CD4-positive, alpha-beta memory T cell (primary cell): ENCODE measurements at regions not wholly inside any gene's neighbourhood (a gene's known extent, or its start where the extent isn't known, plus 50 kb on each side); places are given as distances from the start of the nearest gene placed in this dataset.

Experiments
- CTCF ChIA-PET: fragments of 350-600 bp; sonication (Branson Sonifier 250); formaldehyde crosslinking; loops from one replicate; lab custom pipeline; 2021; ENCODE audit warnings: inconsistent platforms; ENCODE audit not compliant: partially characterized antibody; lab: Charles Lee
- POLR2A ChIA-PET: fragments of 350-600 bp; sonication (Branson Sonifier 250); formaldehyde crosslinking; loops from one replicate; lab custom pipeline; 2021; ENCODE audit not compliant: partially characterized antibody; lab: Charles Lee
- DNase-seq, 5 donors: peaks; one replicate each; pipeline versions ENCODE4 v3.0.0 to v3.0.0-alpha.2; 2020 to 2022; ENCODE audit warnings: mixed read lengths in 1 of 5
- H3K27ac ChIP-seq: one replicate; pipeline ENCODE4 v1.7.0; 2013; ENCODE audit warnings: low read depth, low read length
- H3K27me3 ChIP-seq: 2 replicates; pipeline ENCODE4 v1.7.0; 2013; ENCODE audit warnings: mild to moderate bottlenecking, low read length, moderate library complexity; ENCODE audit not compliant: insufficient read depth
- H3K36me3 ChIP-seq: 2 replicates; pipeline ENCODE4 v1.7.0; 2013; ENCODE audit warnings: mild to moderate bottlenecking, low read length, moderate library complexity; ENCODE audit not compliant: insufficient read depth
- H3K4me1 ChIP-seq: 2 replicates; pipeline ENCODE4 v1.7.0; 2013; ENCODE audit warnings: mild to moderate bottlenecking, low read length, moderate library complexity; ENCODE audit not compliant: insufficient read depth
- H3K4me3 ChIP-seq, 2 donors: one replicate each; pipeline ENCODE4 v1.7.0; 2013; ENCODE audit warnings: low read length in 2 of 2, mild to moderate bottlenecking in 1 of 2
- H3K9me3 ChIP-seq, 2 donors: one replicate each; pipeline ENCODE4 v1.7.0; 2013; ENCODE audit warnings: low read length in 2 of 2, control low read depth in 1 of 2; ENCODE audit not compliant: control insufficient read depth in 1 of 2
- H3K27ac Mint-ChIP-seq, 7 donors: one replicate each; pipeline ENCODE4 v1.8.0; 2020 to 2021; ENCODE audit warnings: mixed read lengths in 7 of 7, mild to moderate bottlenecking in 6 of 7, inconsistent platforms in 3 of 7, moderate library complexity in 3 of 7
- H3K27me3 Mint-ChIP-seq, 2 donors: one replicate each; pipeline ENCODE4 v1.8.0; 2020 to 2021; ENCODE audit warnings: mixed read lengths in 2 of 2
- H3K36me3 Mint-ChIP-seq, 2 donors: one replicate each; pipeline ENCODE4 v1.8.0; 2020 to 2021; ENCODE audit warnings: mixed read lengths in 2 of 2, inconsistent platforms in 1 of 2, mild to moderate bottlenecking in 1 of 2
- H3K4me1 Mint-ChIP-seq, 4 donors: one replicate each; pipeline ENCODE4 v1.8.0; 2020 to 2021; ENCODE audit warnings: mixed read lengths in 4 of 4, mild to moderate bottlenecking in 1 of 4
- H3K4me3 Mint-ChIP-seq, 8 donors: one replicate each; pipeline ENCODE4 v1.8.0; 2020 to 2021; ENCODE audit warnings: mixed read lengths in 8 of 8, mild to moderate bottlenecking in 7 of 8, moderate library complexity in 6 of 8, inconsistent platforms in 3 of 8
- H3K9me3 Mint-ChIP-seq, 8 donors: one replicate each; pipeline ENCODE4 v1.8.0; 2020 to 2021; ENCODE audit warnings: mixed read lengths in 8 of 8, mild to moderate bottlenecking in 5 of 8, inconsistent platforms in 3 of 8, moderate library complexity in 1 of 8
- intact Hi-C: fragments of 100-400 bp; cut with micrococcal nuclease; formaldehyde crosslinking; loops from one replicate; pipeline ENCODE4 v1.15.1; 2023

DNA sequence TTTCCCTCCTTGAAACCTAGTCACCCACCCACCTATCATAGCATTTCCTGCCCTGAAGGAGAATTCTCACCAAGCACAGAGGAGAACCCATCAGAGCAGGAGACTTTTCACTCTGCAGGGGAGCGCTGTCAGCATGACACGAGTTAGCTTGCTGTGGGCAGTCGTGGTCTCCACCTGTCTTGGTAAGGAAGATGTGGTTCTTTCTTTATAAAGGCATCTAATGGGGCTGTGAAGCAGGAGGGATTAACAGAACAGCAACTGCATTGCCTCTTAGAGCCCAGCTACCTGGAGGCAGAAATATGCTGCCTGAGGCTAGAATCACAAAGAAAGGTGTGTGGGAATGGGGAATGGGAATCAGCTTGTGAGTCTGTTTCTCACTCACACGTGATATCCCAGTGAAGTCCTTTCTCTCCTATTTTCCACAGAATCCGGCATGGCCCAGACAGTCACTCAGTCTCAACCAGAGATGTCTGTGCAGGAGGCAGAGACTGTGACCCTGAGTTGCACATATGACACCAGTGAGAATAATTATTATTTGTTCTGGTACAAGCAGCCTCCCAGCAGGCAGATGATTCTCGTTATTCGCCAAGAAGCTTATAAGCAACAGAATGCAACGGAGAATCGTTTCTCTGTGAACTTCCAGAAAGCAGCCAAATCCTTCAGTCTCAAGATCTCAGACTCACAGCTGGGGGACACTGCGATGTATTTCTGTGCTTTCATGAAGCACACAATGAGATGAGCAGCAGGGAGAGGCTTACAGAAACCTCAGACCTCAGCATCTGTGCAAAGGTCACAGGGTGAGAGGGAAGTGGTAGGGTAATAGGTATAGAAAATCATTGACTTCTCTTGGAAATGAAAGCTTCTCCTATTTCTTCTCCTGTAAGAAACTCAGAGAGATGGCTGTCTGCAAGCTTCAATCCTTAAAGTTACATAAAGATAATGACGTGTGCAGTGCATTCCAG lies 316.9 kb downstream of the DAD1 start:
- H3K27me3 Mint-ChIP-seq: no peaks in the 10 kb centered on the region
- POLR2A ChIA-PET: interaction anchor here (0.9 to 1.0 kb wide), 2 partner anchors 235 to 298 kb away, joined by 3 read pairs; no protein-coding TSS in a partner anchor
- CTCF ChIA-PET: no interaction called here
- Histone ChIP-seq H3K36me3 (no peaks in the 10 kb centered on the region), H3K4me1 (no peaks in the 10 kb centered on the region), H3K27ac (no peak overlapping the region), H3K9me3 (no peaks in the 10 kb centered on the region), H3K27me3 (no peaks in the 10 kb centered on the region), H3K4me3 (no peak overlapping the region)
- H3K4me3 Mint-ChIP-seq: peak overlapping the region; percentile 15 to 75 (median 58)
- H3K27ac Mint-ChIP-seq: peak overlapping the region in 2 of 7 donors; percentile 46 to 48
- no peaks in the 10 kb centered on the region for H3K36me3 Mint-ChIP-seq
- intact Hi-C loops: no loop called here
- DNase-seq: no peak
- no peaks in the 10 kb centered on the region for H3K9me3 Mint-ChIP-seq
- no peaks in the 10 kb centered on the region for H3K4me1 Mint-ChIP-seq

DNA sequence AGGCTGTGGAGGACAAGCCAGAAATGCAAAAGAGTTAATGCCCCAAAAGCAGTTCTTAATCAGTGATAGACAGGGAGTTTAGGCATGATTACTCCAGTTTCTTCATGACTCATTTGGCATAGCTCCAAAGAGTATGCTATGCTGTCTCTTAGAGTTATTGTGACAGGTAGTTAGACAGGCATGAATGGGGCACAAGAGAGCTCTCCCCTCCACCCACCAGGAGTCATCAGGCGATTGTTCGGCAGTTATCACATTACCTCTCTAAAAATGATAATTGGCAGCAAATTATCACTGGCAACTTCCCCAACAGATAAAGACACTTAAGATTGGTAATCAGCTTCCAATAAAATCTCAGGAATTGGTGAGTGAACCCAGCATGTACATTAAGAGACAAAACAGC lies 320.1 kb downstream of the DAD1 start:
- H3K4me3 Mint-ChIP-seq: peak overlapping the region; percentile 50 to 73 (median 65)
- POLR2A ChIA-PET: interaction anchor here (1.4 kb wide), 1 partner anchor 225 kb away, joined by 3 read pairs; no protein-coding TSS in a partner anchor
- no peak overlapping the region for H3K4me3 ChIP-seq
- H3K27ac ChIP-seq: no peak overlapping the region
- peak in 2 of 5 donors; percentile 5 to 31 for DNase-seq
- no peaks in the 10 kb centered on the region for H3K27me3 Mint-ChIP-seq
- H3K36me3 ChIP-seq: no peaks in the 10 kb centered on the region
- no peaks in the 10 kb centered on the region for H3K27me3 ChIP-seq
- no peaks in the 10 kb centered on the region for H3K36me3 Mint-ChIP-seq
- H3K9me3 ChIP-seq: no peaks in the 10 kb centered on the region
- intact Hi-C loops: no loop called here
- no peaks in the 10 kb centered on the region for H3K4me1 Mint-ChIP-seq
- H3K9me3 Mint-ChIP-seq: no peaks in the 10 kb centered on the region
- CTCF ChIA-PET: no interaction called here
- H3K4me1 ChIP-seq: no peaks in the 10 kb centered on the region
- peak overlapping the region; percentile 46 to 89 (median 85) for H3K27ac Mint-ChIP-seq

- Histone ChIP-seq H3K27ac (no peak overlapping the region), H3K27me3 (no peaks in the 10 kb centered on the region), H3K4me3 (no peak overlapping the region), H3K36me3 (no peaks in the 10 kb centered on the region), H3K9me3 (no peaks in the 10 kb centered on the region), H3K4me1 (no peaks in the 10 kb centered on the region)
- POLR2A ChIA-PET: no interaction called here
- no peaks in the 10 kb centered on the region for H3K4me1 Mint-ChIP-seq
- CTCF ChIA-PET: interaction anchor here (1.1 kb wide), 1 partner anchor 303 kb away, joined by 3 read pairs; no protein-coding TSS in a partner anchor
- no peak for DNase-seq
- H3K4me3 Mint-ChIP-seq: peak overlapping the region in 1 of 8 donors; percentile 9
- H3K27me3 Mint-ChIP-seq: no peaks in the 10 kb centered on the region
- no peaks in the 10 kb centered on the region for H3K36me3 Mint-ChIP-seq
- H3K27ac Mint-ChIP-seq: peak overlapping the region in 3 of 7 donors; percentile 46 to 57 (median 48)
- intact Hi-C loops: no loop called here
- no peaks in the 10 kb centered on the region for H3K9me3 Mint-ChIP-seq
Observed at GRCh38 chr14:22266683-22267082, 322.3 kb downstream of the DAD1 start.

GRCh38 chr14:22266142-22266442 lies 322.9 kb downstream of the DAD1 start:
- H3K36me3 Mint-ChIP-seq: no peaks in the 10 kb centered on the region
- peak overlapping the region in 4 of 7 donors; percentile 36 to 75 (median 54) for H3K27ac Mint-ChIP-seq
- intact Hi-C loops: no loop called here
- H3K27me3 Mint-ChIP-seq: no peaks in the 10 kb centered on the region
- DNase-seq: no peak
- ChIA-PET POLR2A (no interaction called here), CTCF (interaction anchor here (1.1 kb wide), 1 partner anchor 304 kb away, joined by 3 read pairs; no protein-coding TSS in a partner anchor)
- H3K4me1 Mint-ChIP-seq: no peaks in the 10 kb centered on the region
- no peaks in the 10 kb centered on the region for H3K27me3 ChIP-seq
- H3K9me3 Mint-ChIP-seq: no peaks in the 10 kb centered on the region
- H3K4me3 ChIP-seq: no peak overlapping the region
- no peak overlapping the region for H3K27ac ChIP-seq
- no peaks in the 10 kb centered on the region for H3K9me3 ChIP-seq
- H3K36me3 ChIP-seq: no peaks in the 10 kb centered on the region
- peak overlapping the region in 3 of 8 donors; percentile 8 to 73 (median 52) for H3K4me3 Mint-ChIP-seq
- H3K4me1 ChIP-seq: no peaks in the 10 kb centered on the region

DNA sequence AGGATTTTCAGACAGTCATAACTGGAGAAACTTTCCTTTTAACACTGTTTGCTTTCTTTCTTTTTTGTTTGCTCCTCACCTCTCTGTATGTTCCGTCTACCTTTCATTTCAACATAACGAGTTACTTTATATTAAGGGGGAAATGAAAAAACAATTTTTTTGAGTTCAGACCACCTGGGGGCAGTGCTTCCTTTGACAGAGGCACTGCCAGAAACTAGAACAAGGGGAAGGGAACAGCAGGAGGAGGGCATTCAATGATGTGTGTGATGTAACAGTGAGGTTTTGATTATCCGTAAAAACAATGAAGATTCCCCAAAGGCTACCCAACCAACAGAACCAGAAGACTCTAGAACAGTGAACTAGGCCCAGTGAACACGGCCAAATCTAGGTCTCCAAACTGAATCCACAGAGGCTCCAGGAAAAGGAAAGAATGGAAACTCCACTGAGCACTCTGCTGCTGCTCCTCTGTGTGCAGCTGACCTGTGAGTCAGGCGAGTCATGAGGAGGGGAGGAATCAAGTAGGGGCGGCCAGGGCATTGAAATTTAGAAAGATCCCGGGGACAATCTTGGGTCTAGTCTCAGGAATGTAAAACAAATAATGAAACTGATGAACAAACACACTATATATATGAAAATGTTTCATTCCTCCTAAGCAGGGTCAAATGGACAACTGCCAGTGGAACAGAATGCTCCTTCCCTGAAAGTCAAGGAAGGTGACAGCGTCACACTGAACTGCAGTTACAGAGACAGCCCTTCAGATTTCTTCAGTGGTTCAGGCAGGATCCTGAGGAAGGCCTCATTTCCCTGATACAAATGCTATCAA lies 323.5 kb downstream of the DAD1 start:
- intact Hi-C loops: no loop called here

GRCh38 chr14:22264759-22265158 lies 324.3 kb downstream of the DAD1 start:
- no peaks in the 10 kb centered on the region for H3K36me3 Mint-ChIP-seq
- Histone ChIP-seq H3K27me3 (no peaks in the 10 kb centered on the region), H3K9me3 (no peaks in the 10 kb centered on the region), H3K36me3 (no peaks in the 10 kb centered on the region), H3K27ac (no peak overlapping the region), H3K4me1 (no peaks in the 10 kb centered on the region), H3K4me3 (no peak overlapping the region)
- no peaks in the 10 kb centered on the region for H3K9me3 Mint-ChIP-seq
- no peak for DNase-seq
- ChIA-PET CTCF (interaction anchor here (2.0 kb wide), 1 partner anchor 305 kb away, joined by 6 read pairs; no protein-coding TSS in a partner anchor), POLR2A (no interaction called here)
- no peaks in the 10 kb centered on the region for H3K4me1 Mint-ChIP-seq
- intact Hi-C loops: no loop called here
- no peak overlapping the region for H3K4me3 Mint-ChIP-seq
- no peaks in the 10 kb centered on the region for H3K27me3 Mint-ChIP-seq
- H3K27ac Mint-ChIP-seq: peak overlapping the region in 1 of 7 donors; percentile 72

More for the DNA sequence above, 323.5 kb downstream of the DAD1 start:
- Mint-ChIP-seq H3K4me3 (peak overlapping the region in 7 of 8 donors; percentile 39 to 80 (median 55)), H3K9me3 (no peaks in the 10 kb centered on the region), H3K4me1 (no peaks in the 10 kb centered on the region), H3K36me3 (no peaks in the 10 kb centered on the region), H3K27me3 (no peaks in the 10 kb centered on the region), H3K27ac (peak overlapping the region in 6 of 7 donors; percentile 70 to 89 (median 82))
- Histone ChIP-seq H3K36me3 (no peaks in the 10 kb centered on the region), H3K27ac (no peak overlapping the region), H3K4me3 (no peak overlapping the region), H3K4me1 (no peaks in the 10 kb centered on the region), H3K27me3 (no peaks in the 10 kb centered on the region), H3K9me3 (no peaks in the 10 kb centered on the region)
- ChIA-PET CTCF (interaction anchor here (2.0 kb wide), 1 partner anchor 304 kb away, joined by 6 read pairs; no protein-coding TSS in a partner anchor), POLR2A (no interaction called here)
- DNase-seq: peak in 1 of 5 donors; percentile 2

- H3K4me1 ChIP-seq: no peaks in the 10 kb centered on the region
- Mint-ChIP-seq H3K4me1 (no peaks in the 10 kb centered on the region), H3K9me3 (no peaks in the 10 kb centered on the region), H3K27ac (no peak overlapping the region), H3K36me3 (no peaks in the 10 kb centered on the region), H3K27me3 (no peaks in the 10 kb centered on the region), H3K4me3 (no peak overlapping the region)
- no peaks in the 10 kb centered on the region for H3K9me3 ChIP-seq
- H3K4me3 ChIP-seq: no peak overlapping the region
- ChIA-PET CTCF (interaction anchor here (0.8 to 2.0 kb wide), 2 partner anchors 37 to 306 kb away, joined by 3 to 6 read pairs; no protein-coding TSS in a partner anchor), POLR2A (no interaction called here)
- no peak for DNase-seq
- intact Hi-C loops: no loop called here
- no peaks in the 10 kb centered on the region for H3K27me3 ChIP-seq
- no peak overlapping the region for H3K27ac ChIP-seq
- H3K36me3 ChIP-seq: no peaks in the 10 kb centered on the region
Observed at GRCh38 chr14:22263961-22264360, 325.1 kb downstream of the DAD1 start.
